SK-N-SH treated with all-trans-retinoic acid at 6 μM for 48 hours (cell line): ENCODE measurements at regions not wholly inside any gene's neighbourhood (a gene's known extent, or its start where the extent isn't known, plus 50 kb on each side); places are given as distances from the start of the nearest gene placed in this dataset.

Experiments used
- ARNTL ChIP-seq: fragments of 450-650 bp; formaldehyde crosslinking; IDR thresholded peaks from 2 replicates; pipeline ENCODE4 v1.5.0; 2020; ENCODE audit warnings: low read depth, mild to moderate bottlenecking, moderate library complexity, borderline replicate concordance
- BACH2 ChIP-seq: fragments of 250-450 bp; sonication (Bioruptor Pico); IDR thresholded peaks from 2 replicates; pipeline ENCODE4 v1.9.0; 2021; ENCODE audit warnings: mild to moderate bottlenecking, borderline replicate concordance
- CSDC2 ChIP-seq: fragments of 250-450 bp; sonication (Bioruptor Pico); IDR thresholded peaks from 2 replicates; pipeline ENCODE4 v1.5.0; 2020; ENCODE audit warnings: mild to moderate bottlenecking, moderate library complexity
- CSRNP3 ChIP-seq: fragments of 250-450 bp; sonication (Bioruptor Pico); IDR thresholded peaks from 2 replicates; pipeline ENCODE4 v1.5.1; 2021; ENCODE audit warnings: mild to moderate bottlenecking, moderate library complexity
- ESRRG ChIP-seq: fragments of 250-450 bp; sonication (Bioruptor Pico); IDR thresholded peaks from 2 replicates; pipeline ENCODE4 v1.6.1; 2021; ENCODE audit warnings: mild to moderate bottlenecking
- PPARA ChIP-seq: fragments of 250-450 bp; sonication (Bioruptor Pico); IDR thresholded peaks from 2 replicates; pipeline ENCODE4 v1.5.0; 2020; ENCODE audit warnings: mild to moderate bottlenecking, borderline replicate concordance
- RARB ChIP-seq: fragments of 250-450 bp; sonication (Bioruptor Pico); IDR thresholded peaks from 2 replicates; pipeline ENCODE4 v1.8.0; 2021; ENCODE audit warnings: mild to moderate bottlenecking, moderate library complexity
- SNAI2 ChIP-seq: fragments of 250-450 bp; sonication (Bioruptor Pico); IDR thresholded peaks from 2 replicates; pipeline ENCODE4 v1.5.0; 2020; ENCODE audit warnings: mild to moderate bottlenecking, moderate library complexity
- TOX ChIP-seq: fragments of 250-450 bp; sonication (Bioruptor Pico); IDR thresholded peaks from 2 replicates; pipeline ENCODE4 v1.8.0; 2021; ENCODE audit warnings: mild to moderate bottlenecking, moderate library complexity, borderline replicate concordance
- ZC3H10 ChIP-seq: fragments of 250-450 bp; sonication (Bioruptor Pico); IDR thresholded peaks from 2 replicates; pipeline ENCODE4 v1.5.1; 2021; ENCODE audit warnings: mild to moderate bottlenecking, moderate library complexity
- ZFP3 ChIP-seq: fragments of 250-450 bp; sonication (Bioruptor Pico); IDR thresholded peaks from 2 replicates; pipeline ENCODE4 v1.5.0; 2020; ENCODE audit warnings: mild to moderate bottlenecking, moderate library complexity
- ZNF8 ChIP-seq: fragments of 450-650 bp; formaldehyde crosslinking; IDR thresholded peaks from 2 replicates; pipeline ENCODE4 v1.5.0; 2020; ENCODE audit warnings: mild to moderate bottlenecking, moderate library complexity
- TF ChIP-seq, protein P1 (sequence below): fragments of 250-450 bp; sonication (Bioruptor Pico); IDR thresholded peaks from 2 replicates; pipeline ENCODE4 v1.8.0; 2020; ENCODE audit warnings: mild to moderate bottlenecking, moderate library complexity, borderline replicate concordance

- TF ChIP-seq BACH2 (CRISPR knock-in tag): no peak
- no peak for TF ChIP-seq RARB
- TF ChIP-seq CSDC2: no peak
- TF ChIP-seq ESRRG (CRISPR knock-in tag): no peak
- no peak for TF ChIP-seq ARNTL (CRISPR knock-in tag)
- no peak for TF ChIP-seq CSRNP3 (CRISPR knock-in tag)
- TF ChIP-seq PPARA: no peak
- no peak for TF ChIP-seq TOX
- TF ChIP-seq ZFP3 (CRISPR knock-in tag): no peak
- TF ChIP-seq SNAI2 (CRISPR knock-in tag): no peak
- TF ChIP-seq ZC3H10: no peak
- TF ChIP-seq, protein P1, sequence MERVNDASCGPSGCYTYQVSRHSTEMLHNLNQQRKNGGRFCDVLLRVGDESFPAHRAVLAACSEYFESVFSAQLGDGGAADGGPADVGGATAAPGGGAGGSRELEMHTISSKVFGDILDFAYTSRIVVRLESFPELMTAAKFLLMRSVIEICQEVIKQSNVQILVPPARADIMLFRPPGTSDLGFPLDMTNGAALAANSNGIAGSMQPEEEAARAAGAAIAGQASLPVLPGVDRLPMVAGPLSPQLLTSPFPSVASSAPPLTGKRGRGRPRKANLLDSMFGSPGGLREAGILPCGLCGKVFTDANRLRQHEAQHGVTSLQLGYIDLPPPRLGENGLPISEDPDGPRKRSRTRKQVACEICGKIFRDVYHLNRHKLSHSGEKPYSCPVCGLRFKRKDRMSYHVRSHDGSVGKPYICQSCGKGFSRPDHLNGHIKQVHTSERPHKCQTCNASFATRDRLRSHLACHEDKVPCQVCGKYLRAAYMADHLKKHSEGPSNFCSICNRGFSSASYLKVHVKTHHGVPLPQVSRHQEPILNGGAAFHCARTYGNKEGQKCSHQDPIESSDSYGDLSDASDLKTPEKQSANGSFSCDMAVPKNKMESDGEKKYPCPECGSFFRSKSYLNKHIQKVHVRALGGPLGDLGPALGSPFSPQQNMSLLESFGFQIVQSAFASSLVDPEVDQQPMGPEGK: no peak
- TF ChIP-seq ZNF8 (CRISPR knock-in tag): no peak
Measured at GRCh38 chr10:45532480-45532879, 140.1 kb downstream of the ZFAND4 start.
